Left hindlimb (tissue), 1 donor: ENCODE measurements at regions not wholly inside any gene's neighbourhood (a gene's known extent, or its start where the extent isn't known, plus 50 kb on each side); places are given as distances from the start of the nearest gene placed in this dataset.
"Not testable (repeated sequence)": the region's sequence is repeated elsewhere in the genome, so short reads cannot be mapped to it uniquely, and the experiment has no call there.

Experiments
- DNase-seq: peaks from one replicate; pipeline ENCODE4 v3.0.0-alpha.2; 2018

DNA sequence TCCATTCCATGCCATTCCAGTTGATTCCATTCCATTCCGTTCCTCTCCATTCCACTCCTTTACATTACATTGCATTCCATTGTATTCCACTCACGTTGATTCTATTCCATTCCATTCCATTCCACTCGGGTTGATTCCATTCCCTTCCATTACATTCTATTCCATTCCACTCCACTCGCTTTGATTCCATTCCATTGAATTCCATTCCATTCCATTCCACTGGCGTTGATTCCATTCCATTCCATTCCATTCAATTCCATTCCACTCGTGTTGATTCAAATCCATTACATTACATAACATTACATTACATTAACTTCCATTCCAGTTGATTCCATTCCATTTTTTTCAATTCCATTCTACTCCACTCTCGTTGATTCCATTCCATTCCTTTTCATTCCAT lies 1142.8 kb downstream of the RPIA start:
- no peak for DNase-seq

DNA sequence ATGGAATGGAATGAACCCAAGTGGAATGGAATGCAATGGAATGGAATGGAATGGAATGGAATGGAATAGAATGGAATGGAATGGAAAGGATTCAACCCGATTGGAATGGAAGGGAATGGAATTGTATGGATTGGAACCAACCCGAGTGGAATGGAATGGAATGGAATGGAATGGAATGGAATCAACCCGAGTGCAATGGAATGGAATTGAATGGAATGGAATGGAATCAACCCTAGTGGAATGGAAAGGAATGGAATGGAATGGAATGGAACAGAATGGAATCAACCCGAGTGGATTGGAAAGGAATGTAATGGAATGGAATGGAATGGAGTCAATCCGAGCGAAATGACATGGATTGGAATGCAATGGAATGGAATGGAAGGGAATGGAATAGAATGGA lies 1144.9 kb downstream of the RPIA start:
- DNase-seq: not testable (repeated sequence)

DNA sequence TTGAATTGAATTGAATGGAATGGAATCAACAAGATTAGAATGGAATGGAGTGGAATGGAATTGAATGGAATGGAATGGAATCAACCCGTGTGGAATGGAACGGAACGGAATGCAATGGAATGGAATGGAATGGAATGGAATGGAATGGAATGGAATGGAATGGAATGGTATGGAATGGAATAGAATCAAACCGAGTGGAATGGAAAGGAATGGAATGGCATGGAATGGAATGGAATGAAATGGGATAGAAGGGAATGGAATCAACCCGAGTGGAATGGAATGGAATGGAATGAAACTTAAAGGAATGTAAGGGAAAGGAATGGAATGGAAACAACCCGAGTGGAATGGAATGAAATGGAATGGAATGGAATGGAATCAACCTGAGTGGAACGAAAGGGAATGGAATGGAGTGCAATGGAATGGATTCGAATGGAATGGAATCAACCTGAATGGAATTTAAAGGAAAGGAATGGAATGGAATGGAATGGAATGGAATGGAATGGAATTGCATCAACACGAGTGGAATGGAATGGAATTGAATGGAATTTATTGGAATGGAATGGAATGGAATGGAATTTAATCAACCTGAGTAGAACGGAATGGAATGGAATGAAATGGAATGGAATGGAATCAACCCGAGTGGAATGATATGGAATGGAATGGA lies 1146.6 kb downstream of the RPIA start:
- no peak for DNase-seq

DNA sequence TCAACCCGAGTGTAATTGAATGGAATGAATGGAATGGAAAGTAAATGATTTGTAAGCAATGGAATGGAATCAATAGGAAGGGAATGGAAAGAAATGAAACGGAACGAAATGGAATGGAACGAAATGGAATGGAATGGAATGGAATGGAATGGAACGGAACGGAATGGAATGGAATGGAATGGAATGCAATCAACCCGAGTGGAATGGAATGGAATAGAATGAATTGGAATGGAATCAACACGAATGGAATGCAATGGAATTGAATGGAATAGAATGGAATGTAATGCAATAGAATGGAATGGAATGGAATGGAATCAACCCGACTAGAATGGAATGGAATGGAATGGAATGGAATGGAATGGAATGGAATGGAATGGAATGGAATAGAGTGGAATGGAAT lies 1148.7 kb downstream of the RPIA start:
- not testable (repeated sequence) for DNase-seq

DNA sequence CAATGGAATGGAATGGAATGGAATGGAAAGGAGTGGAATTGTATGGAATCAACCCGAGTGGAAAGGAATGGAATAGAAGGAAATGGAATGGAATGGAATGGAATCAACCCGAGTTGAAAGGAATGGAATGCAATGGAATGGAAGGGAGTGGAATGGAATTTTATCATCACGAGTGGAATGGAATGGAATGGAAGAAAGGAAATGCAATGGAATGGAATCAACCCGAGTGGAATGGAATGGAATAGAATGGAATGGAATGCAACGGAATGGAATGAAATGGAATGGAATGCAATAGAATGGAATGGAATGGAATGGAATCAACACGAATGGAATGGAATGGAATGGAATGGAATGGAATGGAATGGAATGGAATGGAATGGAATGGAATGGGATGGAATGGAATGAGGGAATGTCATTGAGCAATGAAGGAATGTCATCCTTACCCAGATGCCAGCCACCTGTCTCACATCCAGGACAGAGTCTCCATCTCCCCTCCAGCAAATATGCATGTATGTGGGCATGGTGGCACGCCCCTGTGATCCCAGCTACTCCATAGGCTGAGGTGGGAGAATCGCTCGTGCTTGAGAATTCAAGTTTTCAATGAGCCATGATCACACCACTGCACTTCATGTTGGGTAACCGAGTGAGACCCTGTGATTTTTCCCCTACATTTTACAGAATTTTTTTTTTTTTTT lies 1149.5 kb downstream of the RPIA start:
- not testable (repeated sequence) for DNase-seq

DNA sequence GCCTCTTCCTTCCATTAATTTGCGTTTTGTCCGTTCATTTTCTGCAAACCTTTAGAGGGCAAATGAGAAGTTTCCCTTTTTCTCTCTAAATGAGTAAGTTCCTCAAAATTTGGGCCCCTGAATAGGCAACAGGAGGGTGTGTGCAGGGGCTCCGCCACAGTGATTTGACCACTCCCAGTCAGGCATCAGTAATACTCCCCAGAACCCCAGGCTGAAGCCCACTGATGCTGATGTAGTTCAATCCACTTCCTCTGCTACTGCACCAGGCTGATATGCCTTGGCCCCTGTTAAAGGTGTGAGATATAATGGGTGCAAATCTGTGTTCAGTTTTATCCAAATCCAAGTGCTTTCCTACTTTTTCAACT lies 1150.0 kb downstream of the RPIA start:
- DNase-seq: no peak

DNA sequence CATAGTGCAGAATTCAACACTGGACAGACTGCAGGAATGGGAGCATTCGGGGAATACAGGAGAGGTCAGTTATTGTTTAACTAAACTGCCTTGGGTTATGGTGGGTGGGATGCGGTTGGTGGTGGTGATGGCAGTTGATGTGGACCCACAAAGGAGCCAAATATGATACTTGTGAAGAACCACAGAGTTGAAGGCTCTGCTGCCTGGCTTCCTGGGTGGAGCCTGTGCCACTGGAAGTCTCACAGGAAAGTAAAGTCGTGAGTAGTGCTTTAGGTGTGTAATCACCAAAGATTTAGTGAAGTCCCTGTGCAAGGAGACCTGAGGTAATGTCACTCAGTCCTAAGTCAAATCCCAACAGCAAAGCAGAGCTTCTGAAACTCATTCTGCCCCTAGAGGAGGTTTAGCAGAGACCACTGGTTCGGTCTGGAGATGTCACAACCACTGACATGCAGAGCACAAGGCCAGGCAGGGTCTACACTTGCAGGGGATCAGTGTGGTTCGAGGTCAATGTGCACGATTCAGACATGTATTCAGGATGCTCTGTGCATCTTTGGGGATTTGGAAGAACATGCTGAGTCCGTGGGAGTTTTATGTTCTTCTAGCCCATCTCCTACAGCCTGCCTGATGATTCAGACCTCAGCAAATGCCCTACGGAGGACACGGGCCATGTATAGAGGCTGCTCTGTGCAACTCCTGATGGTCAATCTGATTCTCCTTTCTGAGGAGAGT lies 1150.9 kb downstream of the RPIA start:
- DNase-seq: no peak

DNA sequence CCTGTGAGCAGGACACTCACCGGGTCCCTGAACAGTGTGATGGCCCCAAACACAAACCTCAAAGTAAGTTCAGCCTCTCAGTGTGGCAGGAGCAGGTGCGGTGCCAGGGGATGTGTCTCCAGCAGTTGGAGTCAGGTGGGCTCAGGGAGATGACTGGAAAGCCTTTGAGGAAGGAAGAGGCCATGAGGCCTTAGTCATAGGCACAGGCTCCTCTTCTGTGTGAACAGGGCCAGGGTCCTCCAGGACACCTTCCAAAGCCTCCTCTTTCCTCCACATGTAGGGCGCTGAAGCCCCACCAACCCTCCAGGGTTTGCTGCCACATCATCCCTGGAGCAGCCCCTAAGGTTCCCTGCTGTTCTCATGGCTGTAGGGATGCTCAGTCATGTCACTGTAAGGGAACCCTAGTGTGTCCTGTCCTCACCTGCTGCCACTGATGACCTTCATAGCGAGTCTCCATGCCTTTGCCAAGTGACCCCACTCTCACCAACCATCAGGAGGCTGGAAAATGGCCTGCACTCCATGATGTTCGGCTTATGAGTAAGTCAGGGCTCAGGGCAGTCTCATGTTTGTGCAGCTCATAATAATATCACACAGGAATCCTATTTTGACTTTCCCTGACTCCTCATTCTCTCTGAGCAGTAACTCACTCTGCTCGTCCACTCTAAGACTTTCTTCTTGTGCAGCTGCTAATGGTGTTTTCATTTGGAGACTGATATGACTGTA lies 1152.9 kb downstream of the RPIA start:
- no peak for DNase-seq

DNA sequence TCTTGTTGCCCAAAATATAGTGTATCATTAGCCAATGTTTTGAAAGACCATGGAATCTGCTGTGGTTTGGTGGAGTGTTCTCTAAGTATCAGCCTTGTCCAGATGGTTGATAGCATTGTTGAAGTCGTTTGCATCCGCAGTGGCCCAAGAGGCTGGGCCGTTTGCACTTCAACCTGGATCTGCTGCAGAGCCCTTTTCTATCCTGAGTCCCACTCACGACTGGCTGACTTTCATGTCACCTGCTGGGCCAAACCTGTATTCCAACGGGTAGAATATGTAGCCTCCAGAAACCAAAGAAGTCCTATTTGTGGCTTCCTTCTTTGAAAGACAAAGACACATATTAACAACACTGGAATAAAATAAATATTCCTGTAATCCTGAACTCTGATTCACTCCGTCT lies 1154.1 kb downstream of the RPIA start:
- DNase-seq: no peak

DNA sequence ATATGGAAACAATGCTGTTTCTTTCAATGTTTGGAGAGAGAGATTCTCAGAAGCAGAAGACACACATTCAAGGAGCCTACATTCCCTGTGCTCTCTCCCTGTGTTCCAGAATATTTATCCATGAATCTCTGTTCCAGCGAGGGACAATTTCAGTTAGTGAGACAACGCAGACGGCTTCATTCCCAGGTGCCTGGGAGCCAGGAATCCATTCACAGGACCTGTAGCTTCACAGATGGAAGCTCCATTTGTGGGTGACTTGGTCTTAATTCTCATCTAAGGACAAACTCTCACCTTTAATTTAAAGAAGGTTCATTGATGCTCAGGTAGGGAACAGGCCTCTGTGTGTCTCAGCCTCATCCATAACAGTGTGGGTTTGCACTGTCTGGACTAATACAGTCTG lies 1156.6 kb downstream of the RPIA start:
- DNase-seq: no peak

DNA sequence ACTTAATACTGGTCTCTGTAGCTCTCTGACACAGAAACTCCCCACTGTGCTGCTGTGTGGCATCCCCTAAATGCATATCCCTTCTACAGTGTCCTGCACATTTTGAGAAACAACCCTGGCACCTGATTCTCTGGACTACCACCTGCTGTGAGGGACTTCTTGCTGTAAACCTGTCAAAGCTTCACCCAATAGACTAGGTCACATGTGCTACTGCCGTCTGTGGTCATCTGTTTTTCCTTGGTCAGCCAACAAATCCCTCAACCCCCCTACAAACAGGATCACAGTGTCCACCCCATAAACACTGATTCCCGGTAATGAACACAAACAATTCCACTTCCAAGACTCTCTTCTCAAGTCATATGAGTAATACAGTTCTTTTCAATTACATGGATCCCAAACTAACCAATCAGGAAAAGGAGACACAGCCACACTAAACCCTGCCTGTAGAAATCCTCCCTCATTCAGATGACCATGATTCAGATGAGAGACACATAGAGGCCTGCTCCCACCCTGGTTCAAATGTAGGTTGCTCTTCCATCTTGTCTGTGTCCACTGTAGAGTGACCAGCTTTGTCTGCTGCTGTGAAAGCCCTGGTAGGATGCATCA lies 1157.4 kb downstream of the RPIA start:
- DNase-seq: no peak

DNA sequence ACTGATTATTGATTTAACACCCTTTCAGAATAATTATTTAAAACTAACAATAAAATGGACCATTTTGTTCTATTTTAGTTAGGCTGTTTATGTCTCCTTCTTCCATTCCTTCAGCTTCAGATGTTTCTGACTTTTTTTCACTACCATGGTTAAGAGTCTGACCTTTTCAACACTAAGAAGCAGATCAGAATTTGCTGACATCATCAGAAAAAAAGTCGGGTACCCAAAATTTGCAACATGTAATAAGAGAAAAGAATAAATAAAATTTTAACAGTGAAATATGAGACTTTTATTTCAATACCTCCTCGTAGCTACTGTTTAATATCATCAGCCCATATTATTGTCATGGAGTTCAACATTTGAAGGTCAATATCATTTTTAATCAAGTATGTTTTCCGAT lies 1158.3 kb downstream of the RPIA start:
- DNase-seq: no peak

DNA sequence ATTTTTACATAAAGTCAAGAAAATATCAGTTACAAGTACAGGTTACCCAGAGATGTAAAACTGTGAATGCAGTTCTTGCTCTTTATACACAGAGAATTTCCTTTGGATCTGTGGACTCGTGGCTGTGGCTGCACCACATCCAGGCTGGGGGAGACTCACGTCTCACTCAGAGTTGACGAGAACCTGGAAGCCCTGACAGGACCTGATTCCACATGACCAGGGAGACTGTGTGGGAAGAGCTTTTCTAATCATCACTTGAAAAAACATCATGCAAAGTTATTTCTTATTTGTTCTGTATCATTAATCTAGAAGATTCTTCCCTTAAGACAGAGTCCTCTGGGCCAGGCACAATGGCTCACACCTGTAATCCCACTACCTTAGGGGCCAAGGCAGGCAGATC lies 1159.0 kb downstream of the RPIA start:
- DNase-seq: no peak

DNA sequence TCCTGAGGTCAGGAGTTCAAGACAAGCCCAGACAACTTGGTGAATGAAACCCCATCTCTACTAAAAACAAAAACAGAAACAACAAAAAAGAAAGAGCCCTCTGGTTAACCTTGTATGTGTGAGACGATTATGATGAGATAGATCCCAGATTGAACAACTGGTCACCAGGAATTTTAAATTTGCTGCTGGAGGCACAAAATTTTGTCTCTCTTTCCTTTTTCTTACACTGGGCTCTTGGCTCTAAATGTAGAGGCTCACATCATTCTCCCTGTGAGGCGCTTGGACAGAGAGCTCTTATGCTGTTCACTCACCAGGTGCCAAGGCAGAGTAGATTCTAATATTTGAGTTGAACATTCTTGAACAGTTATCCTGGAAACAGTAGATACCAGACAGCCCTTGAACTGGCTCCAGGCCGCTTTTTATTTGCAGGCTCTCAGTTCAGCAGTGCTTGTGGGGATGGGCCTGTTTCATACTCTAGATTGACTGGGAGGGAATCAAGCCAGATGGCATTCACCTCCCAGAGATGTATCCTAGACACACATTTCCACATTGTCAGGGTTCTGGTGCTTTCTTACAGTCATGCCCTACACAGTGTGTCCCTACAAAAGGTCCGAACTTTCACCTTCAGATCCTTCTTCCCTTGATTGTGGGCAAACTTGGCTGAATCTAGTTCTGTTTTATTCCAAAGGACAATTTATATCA lies 1159.6 kb downstream of the RPIA start:
- DNase-seq: no peak

DNA sequence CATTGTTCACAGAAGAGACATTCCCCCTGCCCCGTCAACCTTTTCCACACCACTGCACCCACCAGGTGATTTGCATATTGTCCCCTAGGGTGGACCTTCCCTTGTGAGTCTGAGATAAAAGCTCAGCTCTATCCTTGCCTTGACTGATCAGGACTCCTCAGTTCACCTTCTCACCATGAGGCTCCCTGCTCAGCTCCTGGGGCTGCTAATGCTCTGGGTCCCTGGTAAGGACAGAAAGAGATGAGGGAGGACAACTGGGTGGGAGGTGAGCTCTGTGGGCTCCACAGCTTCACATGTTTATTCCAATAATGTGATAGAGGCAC lies 1160.1 kb downstream of the RPIA start:
- DNase-seq: no peak

DNA sequence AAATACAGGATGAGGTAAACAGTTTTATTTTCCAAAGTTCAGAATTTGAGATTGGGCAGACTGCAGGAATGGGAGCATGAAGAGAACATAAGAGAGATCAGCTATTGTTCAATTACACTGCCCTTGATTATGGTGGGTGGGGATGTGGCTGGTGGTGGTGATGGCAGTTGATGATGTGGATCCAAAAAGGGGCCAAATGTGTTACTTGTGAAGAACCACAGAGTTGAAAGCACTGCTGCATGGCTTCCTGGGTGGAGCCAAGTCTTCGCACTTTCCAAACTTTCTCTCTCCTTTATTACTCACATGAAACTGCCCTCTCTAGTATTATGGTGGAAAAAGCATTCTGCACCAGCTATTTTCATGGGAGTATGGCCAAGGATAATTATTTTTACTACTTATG lies 1162.0 kb downstream of the RPIA start:
- not testable (repeated sequence) for DNase-seq

DNA sequence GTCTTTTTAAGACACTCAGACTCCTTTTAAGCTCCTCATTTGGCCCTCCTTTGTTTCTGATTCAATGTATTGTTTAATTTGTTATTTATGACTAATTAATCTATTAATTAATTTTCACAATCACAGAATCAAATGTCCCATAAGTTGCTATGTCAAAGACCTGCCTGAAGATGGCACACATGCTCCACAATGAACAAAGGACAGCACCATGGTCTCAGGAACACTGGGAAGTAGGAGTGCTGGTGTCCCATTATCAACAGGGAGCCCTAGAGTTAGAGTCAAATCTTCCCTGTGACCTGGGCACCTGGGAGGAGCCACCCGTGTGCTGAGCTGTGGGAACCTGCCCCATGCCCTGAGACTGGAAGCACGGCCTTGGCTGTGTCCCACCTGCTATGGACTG lies 1164.3 kb downstream of the RPIA start:
- not testable (repeated sequence) for DNase-seq

DNA sequence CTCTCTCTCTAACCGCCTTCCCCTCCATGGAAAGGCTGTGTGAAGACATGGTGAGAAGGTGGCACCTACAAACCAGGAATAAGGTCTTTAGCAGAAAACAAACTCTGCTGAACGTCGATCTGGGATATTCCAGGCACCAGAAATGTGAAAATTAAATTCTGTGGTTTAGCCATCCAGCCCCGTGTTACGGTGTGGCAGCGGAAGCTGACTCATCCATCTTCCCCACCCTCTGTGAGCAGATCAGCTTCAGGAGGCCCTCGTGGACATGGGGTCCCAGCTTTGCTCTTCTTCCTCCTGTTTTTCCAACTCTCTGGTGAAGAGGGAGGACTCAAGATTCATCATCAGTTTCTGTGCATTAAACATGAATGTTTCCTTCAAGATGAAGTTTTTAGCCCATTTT lies 1164.8 kb downstream of the RPIA start:
- DNase-seq: not testable (repeated sequence)

DNA sequence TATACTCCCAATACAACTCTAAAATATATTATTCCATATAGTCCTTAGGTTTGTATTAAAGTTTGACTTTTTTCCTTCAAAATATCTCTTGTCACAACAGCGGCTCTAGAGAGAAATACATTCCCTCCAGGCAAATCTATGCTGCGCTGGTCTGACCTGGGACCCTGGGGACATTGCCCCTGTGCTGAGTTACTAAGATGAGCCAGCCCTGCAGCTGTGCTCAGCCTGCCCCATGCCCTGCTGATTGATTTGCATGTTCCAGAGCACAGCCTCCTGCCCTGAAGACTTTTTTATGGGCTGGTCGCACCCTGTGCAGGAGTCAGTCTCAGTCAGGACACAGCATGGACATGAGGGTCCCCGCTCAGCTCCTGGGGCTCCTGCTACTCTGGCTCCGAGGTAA lies 1170.7 kb downstream of the RPIA start:
- not testable (repeated sequence) for DNase-seq

DNA sequence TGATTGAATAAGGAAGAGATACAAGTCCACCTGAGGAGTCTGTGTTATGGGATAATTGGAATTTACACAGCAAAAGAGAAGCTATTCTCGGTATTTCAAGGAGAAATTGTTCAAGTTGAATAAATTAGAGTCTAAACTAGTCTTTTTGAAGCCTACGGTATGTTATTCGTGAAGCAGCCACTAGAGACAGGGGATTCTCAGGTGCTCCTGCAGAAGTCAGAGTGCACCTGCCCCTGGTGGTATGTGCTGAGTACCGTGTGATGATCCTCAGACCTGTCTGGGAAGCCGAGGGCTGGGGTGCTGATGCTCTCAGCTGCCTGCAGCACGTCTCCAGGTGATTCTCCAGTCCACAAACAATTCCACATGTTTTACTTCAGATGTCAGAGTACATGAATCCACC lies 1171.7 kb downstream of the RPIA start:
- not testable (repeated sequence) for DNase-seq

DNA sequence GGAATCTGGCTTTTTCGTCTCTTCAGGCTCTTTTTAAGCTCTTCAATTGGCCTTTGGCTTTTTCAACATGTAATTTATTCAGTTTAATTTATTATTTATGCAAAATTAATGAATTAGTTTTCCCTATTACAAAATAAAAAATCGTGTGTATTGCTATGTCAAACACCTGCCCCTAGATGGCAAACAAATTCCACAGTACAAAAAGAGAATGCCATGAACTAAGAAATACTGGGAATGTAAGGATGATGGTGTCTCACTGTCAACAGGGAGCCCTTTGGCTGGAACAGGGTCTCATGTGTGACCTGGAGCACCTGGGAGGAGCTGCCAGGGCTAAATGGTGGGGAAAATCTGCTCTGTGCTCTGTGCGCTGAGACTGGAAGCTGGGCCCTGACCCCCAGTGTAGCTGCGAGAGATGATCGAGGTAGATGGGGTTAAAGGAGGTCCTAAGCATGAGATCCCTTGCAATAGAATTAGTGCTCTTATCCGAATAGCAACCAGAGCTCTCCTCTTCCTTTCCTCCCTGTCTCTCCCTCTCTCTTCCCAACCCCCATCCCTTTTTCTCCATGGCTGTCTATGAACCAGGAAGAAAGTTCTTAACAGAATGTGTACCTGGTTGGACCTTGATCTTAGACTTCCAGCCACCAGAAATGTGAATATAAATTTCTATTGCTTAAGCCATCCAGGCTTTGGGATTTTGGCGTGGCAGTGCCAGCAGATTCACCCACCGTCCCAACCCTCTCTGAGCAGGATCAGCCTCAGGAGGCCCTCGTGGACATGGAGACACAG lies 1183.5 kb downstream of the RPIA start:
- DNase-seq: not testable (repeated sequence)

DNA sequence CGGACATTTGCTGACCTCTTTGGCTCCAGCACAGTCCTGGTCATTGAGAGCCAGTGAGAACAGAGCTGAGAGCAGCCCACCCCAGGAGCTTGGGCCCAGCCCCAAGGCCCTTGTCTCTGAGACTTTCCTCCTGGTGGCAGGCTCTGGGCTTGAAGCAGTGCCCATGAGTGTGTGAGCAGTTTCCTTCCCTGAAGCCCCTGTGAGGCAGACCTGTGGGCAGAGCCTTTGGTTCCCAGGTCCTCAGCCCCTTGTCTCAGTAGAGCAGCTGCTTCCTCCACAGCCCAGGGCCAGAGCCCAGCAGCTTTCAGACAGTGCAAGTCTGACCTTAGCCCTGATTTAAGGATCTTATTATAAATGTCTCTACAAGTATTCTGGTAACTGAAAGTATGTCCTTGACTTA lies 1185.0 kb downstream of the RPIA start:
- not testable (repeated sequence) for DNase-seq
